ENCODE measurements at regions not wholly inside any gene's neighbourhood (a gene's known extent, or its start where the extent isn't known, plus 50 kb on each side); places are given as distances from the start of the nearest gene placed in this dataset.
"Not testable (repeated sequence)": the region's sequence is repeated elsewhere in the genome, so short reads cannot be mapped to it uniquely, and the experiment has no call there.

GRCh38 chr2:113370030-113370429 is 67.5 kb upstream of the ZNG1B start:
- Mint-ChIP-seq H3K27me3 (peaks cover 5% of the 10 kb centered on the region), H3K27ac (no peak overlapping the region), H3K4me1 (ENCODE audit: unreplicated experiment) (peaks cover 8% of the 10 kb centered on the region), H3K36me3 (no peaks in the 10 kb centered on the region), H3K4me3 (no peak overlapping the region), H3K9me3 (no peaks in the 10 kb centered on the region)
- no peak for TF ChIP-seq CTCF (conservative IDR thresholded peaks at IDR 0.05)
- no peak for DNase-seq (ENCODE audit: extremely low spot score, unreplicated experiment)

- H3K4me3 Mint-ChIP-seq; H3K27ac Mint-ChIP-seq; H3K9me3 Mint-ChIP-seq; DNase-seq (ENCODE audit: extremely low spot score, unreplicated experiment); H3K4me1 Mint-ChIP-seq (ENCODE audit: unreplicated experiment); H3K36me3 Mint-ChIP-seq; H3K27me3 Mint-ChIP-seq: not testable (repeated sequence)
Measured at GRCh38 chr2:113368581-113368980, 68.9 kb upstream of the ZNG1B start.

- H3K9me3 Mint-ChIP-seq; H3K36me3 Mint-ChIP-seq; H3K4me3 Mint-ChIP-seq; H3K4me1 Mint-ChIP-seq (ENCODE audit: unreplicated experiment); DNase-seq (ENCODE audit: extremely low spot score, unreplicated experiment); H3K27ac Mint-ChIP-seq; H3K27me3 Mint-ChIP-seq: not testable (repeated sequence)
Measured at GRCh38 chr2:113366821-113367220, 70.7 kb upstream of the ZNG1B start.

GRCh38 chr2:113365791-113366190 is 71.7 kb upstream of the ZNG1B start:
- H3K9me3 Mint-ChIP-seq; H3K4me1 Mint-ChIP-seq (ENCODE audit: unreplicated experiment); DNase-seq (ENCODE audit: extremely low spot score, unreplicated experiment); H3K27me3 Mint-ChIP-seq; H3K27ac Mint-ChIP-seq; H3K36me3 Mint-ChIP-seq; H3K4me3 Mint-ChIP-seq: not testable (repeated sequence)

GRCh38 chr2:113365290-113365689 is 72.2 kb upstream of the ZNG1B start:
- not testable (repeated sequence) for H3K9me3 Mint-ChIP-seq; H3K27me3 Mint-ChIP-seq; H3K4me1 Mint-ChIP-seq (ENCODE audit: unreplicated experiment); H3K4me3 Mint-ChIP-seq; H3K27ac Mint-ChIP-seq; DNase-seq (ENCODE audit: extremely low spot score, unreplicated experiment); H3K36me3 Mint-ChIP-seq

- no peak for TF ChIP-seq CTCF (conservative IDR thresholded peaks at IDR 0.05)
- no peaks in the 10 kb centered on the region for H3K9me3 Mint-ChIP-seq
- no peaks in the 10 kb centered on the region for H3K36me3 Mint-ChIP-seq
- no peaks in the 10 kb centered on the region for H3K27me3 Mint-ChIP-seq
- H3K27ac Mint-ChIP-seq, result no peak overlapping the region
- peaks cover 5% of the 10 kb centered on the region for H3K4me1 Mint-ChIP-seq (ENCODE audit: unreplicated experiment)
- H3K4me3 Mint-ChIP-seq, result no peak overlapping the region
- DNase-seq (ENCODE audit: extremely low spot score, unreplicated experiment), result no peak
Measured at GRCh38 chr2:113361051-113361450, 76.4 kb upstream of the ZNG1B start.

- H3K27ac Mint-ChIP-seq, result no peak overlapping the region
- no peaks in the 10 kb centered on the region for H3K9me3 Mint-ChIP-seq
- TF ChIP-seq CTCF (conservative IDR thresholded peaks at IDR 0.05), result no peak
- H3K36me3 Mint-ChIP-seq, result no peaks in the 10 kb centered on the region
- no peaks in the 10 kb centered on the region for H3K27me3 Mint-ChIP-seq
- H3K4me1 Mint-ChIP-seq (ENCODE audit: unreplicated experiment), result peaks cover 22% of the 10 kb centered on the region
- H3K4me3 Mint-ChIP-seq, result no peak overlapping the region
- no peak for DNase-seq (ENCODE audit: extremely low spot score, unreplicated experiment)
Measured at GRCh38 chr2:113357071-113357470, 78.3 kb upstream of the PAX8 start.

GRCh38 chr2:113356284-113356683 is 77.6 kb upstream of the PAX8 start:
- not testable (repeated sequence) for H3K9me3 Mint-ChIP-seq; H3K4me3 Mint-ChIP-seq; H3K27ac Mint-ChIP-seq; DNase-seq (ENCODE audit: extremely low spot score, unreplicated experiment); H3K27me3 Mint-ChIP-seq; H3K36me3 Mint-ChIP-seq
- H3K4me1 Mint-ChIP-seq (ENCODE audit: unreplicated experiment), result peaks cover 22% of the 10 kb centered on the region

- H3K4me3 Mint-ChIP-seq, result peak overlapping the region; percentile 54
- not testable (repeated sequence) for H3K27ac Mint-ChIP-seq
Measured at GRCh38 chr2:113355339-113356015, 76.8 kb upstream of the PAX8 start.

More at GRCh38 chr2:113355339-113356015, 76.8 kb upstream of the PAX8 start:
- not testable (repeated sequence) for H3K36me3 Mint-ChIP-seq; DNase-seq (ENCODE audit: extremely low spot score, unreplicated experiment); H3K9me3 Mint-ChIP-seq; H3K27me3 Mint-ChIP-seq
- H3K4me1 Mint-ChIP-seq (ENCODE audit: unreplicated experiment), result peaks cover 22% of the 10 kb centered on the region

Measured in type B pancreatic cell (in vitro differentiated cells).